Hepatic stellate cell (primary cell): ENCODE measurements at regions not wholly inside any gene's neighbourhood (a gene's known extent, or its start where the extent isn't known, plus 50 kb on each side); places are given as distances from the start of the nearest gene placed in this dataset.

Experiments
- DNase-seq: peaks from one replicate; pipeline ENCODE4 v3.0.0; 2011; ENCODE audit warnings: low spot score

GRCh38 chr13:106883976-106884375 is 316.0 kb upstream of the ARGLU1 start:
- DNase-seq: no peak

- no peak for DNase-seq
Observed at GRCh38 chr13:106882246-106882645, 314.3 kb upstream of the ARGLU1 start.

GRCh38 chr13:106879806-106880205 is 311.9 kb upstream of the ARGLU1 start:
- no peak for DNase-seq

GRCh38 chr13:106874323-106874722 is 306.4 kb upstream of the ARGLU1 start:
- DNase-seq: no peak

- no peak for DNase-seq
Observed at GRCh38 chr13:106873810-106874209, 305.9 kb upstream of the ARGLU1 start.

- no peak for DNase-seq
Observed at GRCh38 chr13:106867249-106867648, 299.3 kb upstream of the ARGLU1 start.

- no peak for DNase-seq
Observed at GRCh38 chr13:106865716-106866440, 297.9 kb upstream of the ARGLU1 start.

- no peak for DNase-seq
Observed at GRCh38 chr13:106859533-106859904, 291.6 kb upstream of the ARGLU1 start.

- no peak for DNase-seq
Observed at GRCh38 chr13:106858903-106859532, 291.1 kb upstream of the ARGLU1 start.

GRCh38 chr13:106852436-106852835 is 284.5 kb upstream of the ARGLU1 start:
- no peak for DNase-seq

GRCh38 chr13:106850973-106851650 is 283.2 kb upstream of the ARGLU1 start:
- no peak for DNase-seq

- DNase-seq: no peak
Observed at GRCh38 chr13:106846571-106847448, 278.9 kb upstream of the ARGLU1 start.

- DNase-seq: no peak
Observed at GRCh38 chr13:106836186-106836802, 268.4 kb upstream of the ARGLU1 start.

- no peak for DNase-seq
Observed at GRCh38 chr13:106835477-106835876, 267.5 kb upstream of the ARGLU1 start.

GRCh38 chr13:106821979-106822378 is 254.0 kb upstream of the ARGLU1 start:
- DNase-seq: no peak

- no peak for DNase-seq
Observed at GRCh38 chr13:106819413-106820180, 251.7 kb upstream of the ARGLU1 start.

GRCh38 chr13:106818971-106819370 is 251.0 kb upstream of the ARGLU1 start:
- no peak for DNase-seq

- no peak for DNase-seq
Observed at GRCh38 chr13:106815545-106815944, 247.6 kb upstream of the ARGLU1 start.

- DNase-seq: no peak
Observed at GRCh38 chr13:106814463-106814862, 246.5 kb upstream of the ARGLU1 start.

- no peak for DNase-seq
Observed at GRCh38 chr13:106810069-106810468, 242.1 kb upstream of the ARGLU1 start.

GRCh38 chr13:106804991-106805390 is 237.1 kb upstream of the ARGLU1 start:
- no peak for DNase-seq
